ENCODE measurements at regions not wholly inside any gene's neighbourhood (a gene's known extent, or its start where the extent isn't known, plus 50 kb on each side); places are given as distances from the start of the nearest gene placed in this dataset.

DNA sequence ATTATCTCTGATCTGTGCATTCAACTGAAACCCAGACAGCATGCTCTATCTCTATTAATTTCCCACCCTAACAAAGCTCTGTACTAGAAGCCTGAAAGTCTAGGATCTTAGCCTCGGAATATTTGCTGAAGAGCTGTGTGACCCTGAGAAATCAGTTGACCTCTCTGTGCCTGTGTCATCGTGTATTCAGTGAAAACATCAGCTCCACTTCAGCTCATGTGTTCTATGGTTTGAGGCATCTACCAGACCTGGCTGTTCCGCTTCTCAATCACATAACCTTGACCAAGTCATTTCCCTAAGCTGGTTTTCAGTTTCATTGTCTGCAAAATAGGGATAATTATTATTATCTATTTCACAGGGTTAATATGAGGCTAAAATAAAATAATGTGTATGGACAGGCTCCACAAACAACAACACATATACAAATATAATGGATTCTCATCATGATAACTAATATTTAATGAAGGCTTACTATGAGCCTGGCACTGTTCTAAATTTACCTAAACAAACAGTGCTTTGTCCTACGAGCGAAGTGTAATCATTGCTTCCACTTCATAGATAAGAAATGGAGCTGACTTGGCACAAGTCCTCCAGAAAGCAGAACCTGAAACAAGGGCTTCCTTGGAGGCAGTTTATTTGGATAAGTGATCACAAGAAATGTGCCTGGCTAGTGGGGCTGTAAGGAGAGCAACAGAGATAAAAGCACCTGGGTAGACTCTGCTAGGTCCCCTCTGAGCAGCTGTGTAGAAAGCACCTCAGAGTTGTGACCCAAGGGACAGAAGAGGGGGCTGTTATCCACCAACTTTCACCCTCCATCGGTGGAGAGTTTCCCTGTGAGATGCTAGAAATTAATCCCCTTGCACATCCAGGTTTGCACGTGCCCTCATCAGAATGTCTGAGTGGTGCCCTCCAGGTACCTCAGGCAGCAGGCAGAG, 356.9 kb downstream of the RAB28 start:
- intact Hi-C loops (cut with micrococcal nuclease) (no loop called here), dilution Hi-C loops (cut with HindIII; ENCODE audit: low sequenced_read_pairs, unreplicated experiment) (no loop called here)

More for the DNA sequence above, 356.9 kb downstream of the RAB28 start:
- Histone ChIP-seq H3K9me1 (ENCODE audit: insufficient read depth, low read length) (no peaks in the 10 kb centered on the region), H4K20me1 (ENCODE audit: insufficient read depth, low read length) (no peaks in the 10 kb centered on the region), H4K5ac (ENCODE audit: low read depth, low read length) (no peak overlapping the region), H2BK5ac (ENCODE audit: low read depth, low read length, poor library complexity, severe bottlenecking) (no peak overlapping the region), H4K91ac (ENCODE audit: insufficient read depth, low read depth, low read length) (no peak overlapping the region), H2BK120ac (ENCODE audit: low read depth, low read length) (no peak overlapping the region), H3K14ac (replicated peaks; ENCODE audit: low read depth, low read length) (no peak overlapping the region), H3K27me3 (ENCODE audit: control insufficient read depth, insufficient read depth, low read length) (no peaks in the 10 kb centered on the region), H3K9me3 (ENCODE audit: control insufficient read depth, insufficient read depth, low read length) (peaks cover 10% of the 10 kb centered on the region), H2BK20ac (ENCODE audit: low read depth, low read length) (no peak overlapping the region), H3K18ac (ENCODE audit: low read depth, low read length) (no peak overlapping the region), H2AFZ (replicated peaks; ENCODE audit: low read length, poor library complexity) (no peak overlapping the region), H2AK9ac (replicated peaks; ENCODE audit: low read depth, low read length, poor library complexity) (no peak overlapping the region), H2AK5ac (ENCODE audit: low read depth, low read length) (no peak overlapping the region), H3K4me3 (ENCODE audit: insufficient read depth, low read depth, low read length) (no peak overlapping the region), H3K9ac (ENCODE audit: low read depth, low read length) (no peak overlapping the region), H3K4ac (ENCODE audit: low read depth, low read length) (no peak overlapping the region), H4K8ac (ENCODE audit: low read depth in 2 of 2, low read length in 2 of 2) (no peak overlapping the region), H3K56ac (ENCODE audit: extremely low read depth, insufficient read depth, low read length) (no peak overlapping the region), H3K23ac (ENCODE audit: low read depth, low read length) (no peak overlapping the region), H3K4me2 (ENCODE audit: low read depth, low read length) (no peak overlapping the region), H3K36me3 (ENCODE audit: control insufficient read depth, insufficient read depth, low read length) (no peaks in the 10 kb centered on the region), H3K4me1 (ENCODE audit: control insufficient read depth, insufficient read depth, low read length) (no peaks in the 10 kb centered on the region), H3K79me1 (ENCODE audit: low read depth in 1 of 2, low read length in 2 of 2) (no peaks in the 10 kb centered on the region), H3K27ac (ENCODE audit: insufficient read depth, low read length) (no peak overlapping the region), H2BK15ac (ENCODE audit: low read depth, low read length) (no peak overlapping the region)
- ATAC-seq (ENCODE audit: low read depth) (no peak), DNase-seq (no peak)
- CTCF ChIA-PET = no interaction called here
- no TSS peak for BruUV-seq (replicated peaks)
- WGBS, 2 experiments (ENCODE audit: extremely low coverage in 2 of 2, insufficient read length in 1 of 2) = no CpG with 5 or more reads among the region's 7 CpGs
- in situ Hi-C loops (cut with MboI; ENCODE audit: low sequenced_read_pairs) = no loop called here
- TF ChIP-seq MXI1 (IDR thresholded peaks at IDR 0.05; ENCODE audit: borderline replicate concordance, low read depth, low read length) (no peak), POLR2A (IDR thresholded peaks at IDR 0.05; ENCODE audit: low read depth, low read length) (no peak), RCOR1 (IDR thresholded peaks at IDR 0.05; ENCODE audit: insufficient replicate concordance, low read length) (no peak), MAZ (IDR thresholded peaks at IDR 0.05; ENCODE audit: borderline replicate concordance, low read depth, low read length) (no peak), MAFK (IDR thresholded peaks at IDR 0.05; ENCODE audit: low read depth, low read length) (no peak), FOS (IDR thresholded peaks at IDR 0.05; ENCODE audit: low read depth, low read length) (no peak)
- TF ChIP-seq, protein P1, sequence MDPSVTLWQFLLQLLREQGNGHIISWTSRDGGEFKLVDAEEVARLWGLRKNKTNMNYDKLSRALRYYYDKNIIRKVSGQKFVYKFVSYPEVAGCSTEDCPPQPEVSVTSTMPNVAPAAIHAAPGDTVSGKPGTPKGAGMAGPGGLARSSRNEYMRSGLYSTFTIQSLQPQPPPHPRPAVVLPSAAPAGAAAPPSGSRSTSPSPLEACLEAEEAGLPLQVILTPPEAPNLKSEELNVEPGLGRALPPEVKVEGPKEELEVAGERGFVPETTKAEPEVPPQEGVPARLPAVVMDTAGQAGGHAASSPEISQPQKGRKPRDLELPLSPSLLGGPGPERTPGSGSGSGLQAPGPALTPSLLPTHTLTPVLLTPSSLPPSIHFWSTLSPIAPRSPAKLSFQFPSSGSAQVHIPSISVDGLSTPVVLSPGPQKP (IDR thresholded peaks at IDR 0.05; ENCODE audit: borderline replicate concordance, low read depth, low read length) = no peak
- POLR2A ChIA-PET (ENCODE audit: unreplicated experiment) = no interaction called here
